DMS53 (cell line): ENCODE measurements at regions not wholly inside any gene's neighbourhood (a gene's known extent, or its start where the extent isn't known, plus 50 kb on each side); places are given as distances from the start of the nearest gene placed in this dataset.

Experiments
- DNase-seq: peaks from one replicate; lab custom pipeline; 2025; lab: John Stamatoyannopoulos, UW

GRCh38 chr11:92663539-92663938 lies 305.9 kb upstream of the MTNR1B start:
- no peak for DNase-seq

- DNase-seq, result peak; percentile 51
Measured at GRCh38 chr11:92667486-92668152, 301.8 kb upstream of the MTNR1B start.

- DNase-seq, result no peak
Measured at GRCh38 chr11:92670308-92670890, 299.1 kb upstream of the MTNR1B start.

- DNase-seq, result no peak
Measured at GRCh38 chr11:92671081-92671480, 298.4 kb upstream of the MTNR1B start.

- DNase-seq, result no peak
Measured at GRCh38 chr11:92675303-92675702, 294.1 kb upstream of the MTNR1B start.

GRCh38 chr11:92675810-92676209 lies 293.6 kb upstream of the MTNR1B start:
- no peak for DNase-seq

- no peak for DNase-seq
Measured at GRCh38 chr11:92678008-92678611, 291.3 kb upstream of the MTNR1B start.

GRCh38 chr11:92681586-92681985 lies 287.9 kb upstream of the MTNR1B start:
- no peak for DNase-seq

GRCh38 chr11:92682136-92682535 lies 287.3 kb upstream of the MTNR1B start:
- DNase-seq, result no peak

GRCh38 chr11:92682952-92683351 lies 286.5 kb upstream of the MTNR1B start:
- DNase-seq, result no peak

- DNase-seq, result no peak
Measured at GRCh38 chr11:92685049-92685448, 284.4 kb upstream of the MTNR1B start.

GRCh38 chr11:92687724-92688123 lies 281.7 kb upstream of the MTNR1B start:
- peak; percentile 11 for DNase-seq

- DNase-seq, result no peak
Measured at GRCh38 chr11:92688416-92688815, 281.0 kb upstream of the MTNR1B start.

GRCh38 chr11:92692826-92693546 lies 276.5 kb upstream of the MTNR1B start:
- no peak for DNase-seq

- DNase-seq, result no peak
Measured at GRCh38 chr11:92696076-92696475, 273.4 kb upstream of the MTNR1B start.

- DNase-seq, result no peak
Measured at GRCh38 chr11:92697461-92698312, 271.8 kb upstream of the MTNR1B start.

GRCh38 chr11:92698742-92699141 lies 270.7 kb upstream of the MTNR1B start:
- no peak for DNase-seq

GRCh38 chr11:92702037-92702804 lies 267.2 kb upstream of the MTNR1B start:
- DNase-seq, result peak; percentile 72

GRCh38 chr11:92702805-92703448 lies 266.5 kb upstream of the MTNR1B start:
- no peak for DNase-seq

GRCh38 chr11:92703449-92703830 lies 266.0 kb upstream of the MTNR1B start:
- peak; percentile 10 for DNase-seq

GRCh38 chr11:92707173-92707619 lies 262.3 kb upstream of the MTNR1B start:
- DNase-seq, result peak; percentile 94
